Tibial nerve (tissue), 4 donors: ENCODE measurements at regions not wholly inside any gene's neighbourhood (a gene's known extent, or its start where the extent isn't known, plus 50 kb on each side); places are given as distances from the start of the nearest gene placed in this dataset.

ENCODE experiments used
- DNase-seq, 2 donors: peaks; one replicate each; pipeline ENCODE4 v3.0.0-alpha.2; 2019; ENCODE audit warnings: low spot score in 2 of 2
- H3K27ac ChIP-seq, 4 donors: fragments of 200-600 bp; sonication (generic) in 3 of 4; one replicate each; pipeline ENCODE4 v1.5.1; 2017 to 2019; ENCODE audit warnings: mild to moderate bottlenecking in 1 of 4
- H3K27me3 ChIP-seq, 2 donors: fragments of 200-600 bp; sonication (generic) in 1 of 2; one replicate each; pipeline versions ENCODE4 v1.5.1 to v1.6.0; 2017 to 2019
- H3K36me3 ChIP-seq, 3 donors: fragments of 200-600 bp; sonication (generic); one replicate each; pipeline ENCODE4 v1.5.1; 2018 to 2019
- H3K4me1 ChIP-seq, 4 donors: fragments of 200-600 bp; sonication (generic) in 3 of 4; one replicate each; pipeline ENCODE4 v1.5.1; 2017 to 2019
- H3K4me3 ChIP-seq, 4 donors: fragments of 200-600 bp; sonication (generic) in 3 of 4; one replicate each; pipeline ENCODE4 v1.5.1; 2017 to 2019; ENCODE audit warnings: mild to moderate bottlenecking in 1 of 4, moderate library complexity in 1 of 4
- H3K9me3 ChIP-seq, 4 donors: fragments of 200-600 bp; sonication (generic) in 3 of 4; one replicate each; pipeline ENCODE4 v1.5.1; 2017 to 2019
- EP300 ChIP-seq, 2 donors: sonication (generic); formaldehyde crosslinking; IDR thresholded peaks; one replicate each; pipeline ENCODE4 v1.6.1; 2017; ENCODE audit warnings: antibody characterized with exemption in 2 of 2, mild to moderate bottlenecking in 1 of 2
- POLR2A ChIP-seq, 2 donors: fragments of 450-650 bp; IDR thresholded peaks; one replicate each; pipeline ENCODE4 v1.6.1; 2017; ENCODE audit warnings: antibody characterized with exemption in 2 of 2, mild to moderate bottlenecking in 2 of 2, moderate library complexity in 2 of 2
- WGBS, 2 donors: methylation state at CpG; one replicate each; pipeline ENCODE4 v1.1.5; 2018; 5-methylcytosine and 5-hydroxymethylcytosine counted together
- TF ChIP-seq, protein P1 (sequence below), 5 experiments: fragments of 200-600 bp in 3 of 5; fragments of 450-650 bp in 2 of 5; sonication (generic) in 3 of 5; IDR thresholded peaks; one replicate each; pipeline ENCODE4 v1.5.1; 2016 to 2019; ENCODE audit warnings: antibody characterized with exemption in 5 of 5, mild to moderate bottlenecking in 3 of 5, moderate library complexity in 2 of 5

DNA sequence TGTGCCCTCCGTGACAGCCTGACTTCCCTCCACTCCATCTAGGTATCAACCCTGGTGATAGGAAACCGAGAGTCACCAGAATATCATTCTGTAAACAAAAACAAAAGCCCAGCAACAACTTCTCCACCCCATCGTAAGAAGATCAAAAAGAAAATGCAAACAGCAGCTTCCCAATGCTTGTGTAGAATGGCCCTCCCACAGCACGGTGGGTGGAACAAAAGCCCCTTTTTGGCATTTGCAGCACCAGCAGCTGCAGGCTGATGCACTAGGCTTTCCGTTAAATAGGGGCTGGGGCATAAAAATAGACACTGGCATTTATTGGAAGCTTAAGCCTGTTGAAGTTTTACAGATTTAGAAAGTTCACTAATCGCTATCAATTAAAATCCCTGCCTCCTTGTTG is 513.0 kb downstream of the GALR1 start:
- WGBS, 2 donors, result 10 to 11% methylated on average over 6 of the region's 6 CpGs
- DNase-seq, result no peak
- no peak for TF ChIP-seq EP300 (IDR thresholded peaks at IDR 0.05)
- no peak for TF ChIP-seq POLR2A (IDR thresholded peaks at IDR 0.05)
- TF ChIP-seq, protein P1, sequence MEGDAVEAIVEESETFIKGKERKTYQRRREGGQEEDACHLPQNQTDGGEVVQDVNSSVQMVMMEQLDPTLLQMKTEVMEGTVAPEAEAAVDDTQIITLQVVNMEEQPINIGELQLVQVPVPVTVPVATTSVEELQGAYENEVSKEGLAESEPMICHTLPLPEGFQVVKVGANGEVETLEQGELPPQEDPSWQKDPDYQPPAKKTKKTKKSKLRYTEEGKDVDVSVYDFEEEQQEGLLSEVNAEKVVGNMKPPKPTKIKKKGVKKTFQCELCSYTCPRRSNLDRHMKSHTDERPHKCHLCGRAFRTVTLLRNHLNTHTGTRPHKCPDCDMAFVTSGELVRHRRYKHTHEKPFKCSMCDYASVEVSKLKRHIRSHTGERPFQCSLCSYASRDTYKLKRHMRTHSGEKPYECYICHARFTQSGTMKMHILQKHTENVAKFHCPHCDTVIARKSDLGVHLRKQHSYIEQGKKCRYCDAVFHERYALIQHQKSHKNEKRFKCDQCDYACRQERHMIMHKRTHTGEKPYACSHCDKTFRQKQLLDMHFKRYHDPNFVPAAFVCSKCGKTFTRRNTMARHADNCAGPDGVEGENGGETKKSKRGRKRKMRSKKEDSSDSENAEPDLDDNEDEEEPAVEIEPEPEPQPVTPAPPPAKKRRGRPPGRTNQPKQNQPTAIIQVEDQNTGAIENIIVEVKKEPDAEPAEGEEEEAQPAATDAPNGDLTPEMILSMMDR (IDR thresholded peaks at IDR 0.05), result no peak
- Histone ChIP-seq H3K27me3 (no peaks in the 10 kb centered on the region), H3K9me3 (no peaks in the 10 kb centered on the region), H3K4me3 (no peak overlapping the region), H3K27ac (no peak overlapping the region), H3K36me3 (no peaks in the 10 kb centered on the region), H3K4me1 (no peaks in the 10 kb centered on the region)

DNA sequence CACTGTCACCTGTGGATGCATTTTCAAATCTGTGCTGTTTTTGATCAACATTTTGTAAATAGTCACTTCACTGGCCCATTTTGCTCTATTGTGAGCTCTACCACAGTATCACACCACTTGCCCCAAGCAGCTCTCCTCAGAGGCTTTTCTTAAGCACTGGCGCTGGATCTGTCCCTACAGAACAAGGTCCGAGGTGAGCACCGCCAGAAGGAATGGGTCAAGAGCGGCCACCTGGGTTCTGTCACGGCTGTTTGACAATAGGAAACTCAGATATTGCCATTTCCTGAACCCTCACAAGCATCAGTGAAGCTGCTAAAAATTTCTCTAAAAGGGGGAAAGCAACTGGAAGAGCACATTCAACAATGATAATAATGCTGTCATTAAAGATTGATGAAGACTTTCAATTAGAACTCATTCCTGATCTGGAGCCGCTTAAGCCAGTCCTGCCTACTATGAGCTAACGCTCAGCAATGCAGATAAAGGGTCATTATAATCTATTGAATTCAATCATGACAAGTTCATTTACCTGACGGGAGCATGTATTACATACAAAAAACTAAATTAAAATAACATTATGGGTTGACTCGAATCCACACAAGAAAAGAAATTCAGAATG is 514.0 kb downstream of the GALR1 start:
- Histone ChIP-seq H3K27ac (no peak overlapping the region), H3K27me3 (no peaks in the 10 kb centered on the region), H3K36me3 (no peaks in the 10 kb centered on the region), H3K4me1 (no peaks in the 10 kb centered on the region), H3K4me3 (no peak overlapping the region), H3K9me3 (no peaks in the 10 kb centered on the region)
- DNase-seq, result no peak
- 63 to 79% methylated on average over 9 of the region's 9 CpGs for WGBS, 2 donors
- TF ChIP-seq, protein P1 (IDR thresholded peaks at IDR 0.05), result no peak
- no peak for TF ChIP-seq EP300 (IDR thresholded peaks at IDR 0.05)
- no peak for TF ChIP-seq POLR2A (IDR thresholded peaks at IDR 0.05)

DNA sequence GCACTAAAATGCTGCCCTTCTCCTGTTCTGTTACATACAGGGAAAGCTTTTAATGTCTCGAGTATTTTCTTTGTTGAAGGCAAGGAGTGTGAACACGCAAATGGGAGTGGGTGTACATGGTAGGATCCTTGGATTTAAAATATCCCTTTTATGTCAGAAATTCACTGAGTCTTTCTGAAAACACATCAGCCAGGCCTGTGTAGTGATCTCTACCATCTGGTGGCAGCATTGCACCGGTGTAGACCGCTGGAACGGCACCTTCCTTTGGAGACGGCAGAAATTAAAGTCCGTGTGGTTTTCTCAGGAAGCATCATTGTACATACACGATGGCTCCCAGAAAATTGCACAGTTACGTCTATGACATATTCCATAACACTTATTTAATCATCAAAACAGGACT is 515.8 kb downstream of the GALR1 start:
- 11 to 14% methylated on average over 9 of the region's 9 CpGs for WGBS, 2 donors
- no peak for TF ChIP-seq POLR2A (IDR thresholded peaks at IDR 0.05)
- TF ChIP-seq, protein P1 (IDR thresholded peaks at IDR 0.05), result peak in 4 of 5 experiments; percentile 13 to 47 (median 32)
- H3K27ac ChIP-seq, result no peak overlapping the region
- H3K27me3 ChIP-seq, result no peaks in the 10 kb centered on the region
- H3K36me3 ChIP-seq, result no peaks in the 10 kb centered on the region
- no peaks in the 10 kb centered on the region for H3K9me3 ChIP-seq
- no peak overlapping the region for H3K4me3 ChIP-seq
- H3K4me1 ChIP-seq, result no peaks in the 10 kb centered on the region
- DNase-seq, result peak in 1 of 2 donors; percentile 31

DNA sequence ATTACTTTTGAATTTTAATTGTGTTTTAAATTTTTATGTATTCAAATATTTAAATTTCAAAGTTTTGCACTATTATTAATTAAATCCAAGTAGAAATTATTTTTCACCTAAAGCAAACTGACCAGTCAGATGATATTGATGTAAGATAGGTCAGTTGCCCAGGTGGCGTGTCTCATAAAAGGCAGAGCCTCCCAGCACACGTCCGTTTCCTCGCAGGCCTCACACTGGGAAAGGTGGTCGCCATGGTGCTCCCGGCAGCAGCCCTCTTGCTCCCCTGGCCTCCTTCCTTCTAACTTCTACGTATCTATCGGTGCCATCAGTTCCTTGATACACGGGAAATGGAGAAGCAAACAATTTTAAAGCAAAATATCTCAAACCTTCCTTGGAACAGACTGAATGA is 516.8 kb downstream of the GALR1 start:
- Histone ChIP-seq H3K9me3 (no peaks in the 10 kb centered on the region), H3K4me3 (no peak overlapping the region), H3K4me1 (no peaks in the 10 kb centered on the region), H3K27ac (no peak overlapping the region), H3K36me3 (no peaks in the 10 kb centered on the region), H3K27me3 (no peaks in the 10 kb centered on the region)
- TF ChIP-seq POLR2A (IDR thresholded peaks at IDR 0.05) (no peak), EP300 (IDR thresholded peaks at IDR 0.05) (no peak)
- TF ChIP-seq, protein P1 (IDR thresholded peaks at IDR 0.05), result no peak
- 86 to 87% methylated on average over 9 of the region's 9 CpGs for WGBS, 2 donors
- no peak for DNase-seq

DNA sequence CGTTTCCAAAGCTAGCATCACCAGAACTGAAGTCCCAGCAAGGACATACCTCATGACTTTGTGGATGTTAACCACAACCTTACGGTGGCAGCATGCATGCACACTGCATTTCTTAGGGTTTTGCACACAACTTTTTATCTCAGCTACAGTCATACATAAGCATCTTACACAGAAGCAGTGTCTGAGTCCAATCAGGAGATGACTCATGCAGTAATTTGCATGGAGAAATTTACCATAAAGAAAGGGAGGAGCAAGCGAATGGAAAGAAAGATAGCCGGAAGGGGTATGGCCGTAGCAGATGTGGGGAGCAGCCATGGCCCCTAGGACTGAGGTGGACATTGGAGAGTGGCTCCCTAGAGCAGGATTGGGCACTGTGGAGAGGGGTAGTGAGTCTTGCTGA is 522.5 kb downstream of the GALR1 start:
- H3K9me3 ChIP-seq, result no peaks in the 10 kb centered on the region
- TF ChIP-seq, protein P1 (IDR thresholded peaks at IDR 0.05), result no peak
- TF ChIP-seq EP300 (IDR thresholded peaks at IDR 0.05), result no peak
- TF ChIP-seq POLR2A (IDR thresholded peaks at IDR 0.05), result no peak
- no peak for DNase-seq
- no peaks in the 10 kb centered on the region for H3K27me3 ChIP-seq
- no peak overlapping the region for H3K4me3 ChIP-seq
- 72 to 79% methylated on average over 5 of the region's 5 CpGs for WGBS, 2 donors
- H3K27ac ChIP-seq, result no peak overlapping the region
- no peaks in the 10 kb centered on the region for H3K4me1 ChIP-seq
- H3K36me3 ChIP-seq, result no peaks in the 10 kb centered on the region
